GM06990 (cell line): ENCODE measurements at regions not wholly inside any gene's neighbourhood (a gene's known extent, or its start where the extent isn't known, plus 50 kb on each side); places are given as distances from the start of the nearest gene placed in this dataset.

ENCODE experiments used
- DNase-seq: peaks from one replicate; pipeline ENCODE4 v3.0.0-alpha.2; 2011; ENCODE audit not compliant: insufficient read length; ENCODE audit errors: extremely low read depth
- H3K27me3 ChIP-seq: replicated peaks from 2 replicates; pipeline ENCODE4 v1.6.0; 2011; ENCODE audit warnings: low read length; ENCODE audit not compliant: control insufficient read depth, insufficient read depth
- H3K36me3 ChIP-seq: 2 replicates; pipeline ENCODE4 v1.5.1; 2011; ENCODE audit warnings: low read length; ENCODE audit not compliant: control insufficient read depth, insufficient read depth
- H3K4me3 ChIP-seq: replicated peaks from 2 replicates; pipeline ENCODE4 v1.5.1; 2011; ENCODE audit warnings: low read depth, mild to moderate bottlenecking, control low read depth, low read length
- CTCF ChIP-seq: IDR thresholded peaks from 2 replicates; pipeline ENCODE4 v1.5.1; 2011; ENCODE audit warnings: low read length, control low read depth, mild to moderate bottlenecking, inconsistent platforms; ENCODE audit not compliant: insufficient read depth, poor library complexity, severe bottlenecking

GRCh38 chr14:53360829-53361228 lies 207.7 kb upstream of the DDHD1 start:
- no peak for TF ChIP-seq CTCF
- H3K27me3 ChIP-seq = no peaks in the 10 kb centered on the region
- DNase-seq = no peak
- H3K36me3 ChIP-seq = no peaks in the 10 kb centered on the region
- H3K4me3 ChIP-seq = no peak overlapping the region

GRCh38 chr14:53358166-53358565 lies 205.0 kb upstream of the DDHD1 start:
- TF ChIP-seq CTCF = no peak
- H3K27me3 ChIP-seq = no peaks in the 10 kb centered on the region
- no peak for DNase-seq
- no peak overlapping the region for H3K4me3 ChIP-seq
- H3K36me3 ChIP-seq = no peaks in the 10 kb centered on the region

GRCh38 chr14:53356361-53357150 lies 203.4 kb upstream of the DDHD1 start:
- no peak for TF ChIP-seq CTCF
- Histone ChIP-seq H3K27me3 (no peaks in the 10 kb centered on the region), H3K36me3 (no peaks in the 10 kb centered on the region), H3K4me3 (no peak overlapping the region)
- no peak for DNase-seq

- no peaks in the 10 kb centered on the region for H3K27me3 ChIP-seq
- H3K36me3 ChIP-seq = no peaks in the 10 kb centered on the region
- DNase-seq = no peak
- H3K4me3 ChIP-seq = no peak overlapping the region
- no peak for TF ChIP-seq CTCF
These were observed 202.5 kb upstream of the DDHD1 start for GRCh38 chr14:53355581-53356112.

- no peaks in the 10 kb centered on the region for H3K36me3 ChIP-seq
- TF ChIP-seq CTCF = no peak
- no peaks in the 10 kb centered on the region for H3K27me3 ChIP-seq
- no peak for DNase-seq
- H3K4me3 ChIP-seq = no peak overlapping the region
These were observed 201.2 kb upstream of the DDHD1 start for GRCh38 chr14:53354336-53354735.

GRCh38 chr14:53350866-53351265 lies 197.7 kb upstream of the DDHD1 start:
- Histone ChIP-seq H3K27me3 (no peaks in the 10 kb centered on the region), H3K4me3 (no peak overlapping the region), H3K36me3 (no peaks in the 10 kb centered on the region)
- no peak for TF ChIP-seq CTCF
- DNase-seq = no peak
